HUDEP-2 (cell line): ENCODE measurements at regions not wholly inside any gene's neighbourhood (a gene's known extent, or its start where the extent isn't known, plus 50 kb on each side); places are given as distances from the start of the nearest gene placed in this dataset.

Experiments used
- DNase-seq, 76 experiments: peaks; one replicate each; lab custom pipeline; 2025; ENCODE audit not compliant: unreplicated experiment in 76 of 76; lab: John Stamatoyannopoulos, UW

- no peak for DNase-seq
Observed at GRCh38 chr13:64877176-64877575, 2353.0 kb downstream of the PCDH9 start.

GRCh38 chr13:64871742-64872141, 2358.4 kb downstream of the PCDH9 start:
- no peak for DNase-seq

- no peak for DNase-seq
Observed at GRCh38 chr13:64869539-64869938, 2360.6 kb downstream of the PCDH9 start.

- DNase-seq: no peak
Observed at GRCh38 chr13:64867856-64868255, 2362.3 kb downstream of the PCDH9 start.

- DNase-seq: no peak
Observed at GRCh38 chr13:64866331-64866730, 2363.8 kb downstream of the PCDH9 start.

- no peak for DNase-seq
Observed at GRCh38 chr13:64855506-64855905, 2374.6 kb downstream of the PCDH9 start.

- no peak for DNase-seq
Observed at GRCh38 chr13:64850017-64850416, 2380.1 kb downstream of the PCDH9 start.

- no peak for DNase-seq
Observed at GRCh38 chr13:64849196-64849595, 2380.9 kb downstream of the PCDH9 start.

- DNase-seq: no peak
Observed at GRCh38 chr13:64847767-64848166, 2382.4 kb downstream of the PCDH9 start.

GRCh38 chr13:64845110-64845509, 2385.0 kb downstream of the PCDH9 start:
- DNase-seq: no peak

GRCh38 chr13:64819081-64819480, 2411.1 kb downstream of the PCDH9 start:
- no peak for DNase-seq

GRCh38 chr13:64817691-64818090, 2412.4 kb downstream of the PCDH9 start:
- no peak for DNase-seq

- no peak for DNase-seq
Observed at GRCh38 chr13:64810750-64811149, 2419.4 kb downstream of the PCDH9 start.

GRCh38 chr13:64808704-64809103, 2421.4 kb downstream of the PCDH9 start:
- DNase-seq: no peak

- DNase-seq: no peak
Observed at GRCh38 chr13:64801768-64802167, 2428.4 kb downstream of the PCDH9 start.

- DNase-seq: no peak
Observed at GRCh38 chr13:64798422-64798821, 2431.7 kb downstream of the PCDH9 start.

GRCh38 chr13:64793592-64793991, 2436.5 kb downstream of the PCDH9 start:
- DNase-seq: no peak

GRCh38 chr13:64793131-64793530, 2437.0 kb downstream of the PCDH9 start:
- no peak for DNase-seq

GRCh38 chr13:64791373-64791772, 2438.8 kb downstream of the PCDH9 start:
- no peak for DNase-seq

- DNase-seq: no peak
Observed at GRCh38 chr13:64782466-64782865, 2447.7 kb downstream of the PCDH9 start.

- DNase-seq: no peak
Observed at GRCh38 chr13:64778002-64778401, 2452.1 kb downstream of the PCDH9 start.

GRCh38 chr13:64774915-64775314, 2455.2 kb downstream of the PCDH9 start:
- DNase-seq: no peak

- DNase-seq: no peak
Observed at GRCh38 chr13:64770743-64771142, 2459.4 kb downstream of the PCDH9 start.

GRCh38 chr13:64767054-64767453, 2463.1 kb downstream of the PCDH9 start:
- DNase-seq: no peak
